Effector memory CD8-positive, alpha-beta T cell (primary cell): ENCODE measurements at regions not wholly inside any gene's neighbourhood (a gene's known extent, or its start where the extent isn't known, plus 50 kb on each side); places are given as distances from the start of the nearest gene placed in this dataset.

Experiments
- ATAC-seq: fragments of 150-1000 bp; cut with Tn5 transposase; replicated peaks from 2 replicates; pipeline ENCODE4 v1.10.0; 2021; ENCODE audit warnings: mild to moderate bottlenecking, moderate library complexity
- DNase-seq, 3 experiments: peaks; one replicate each; pipeline ENCODE4 v3.0.0; 2021
- H3K27ac Mint-ChIP-seq, 2 donors: one replicate each; pipeline ENCODE4 v1.8.0; 2022; ENCODE audit warnings: mild to moderate bottlenecking in 2 of 2, mixed read lengths in 2 of 2, moderate library complexity in 2 of 2
- H3K27me3 Mint-ChIP-seq, 2 donors: one replicate each; pipeline ENCODE4 v1.8.0; 2022; ENCODE audit warnings: mixed read lengths in 2 of 2
- H3K36me3 Mint-ChIP-seq: one replicate; pipeline ENCODE4 v1.8.0; 2022; ENCODE audit warnings: mild to moderate bottlenecking, moderate library complexity, mixed read lengths; ENCODE audit not compliant: insufficient read depth
- H3K4me1 Mint-ChIP-seq, 2 donors: one replicate each; pipeline ENCODE4 v1.8.0; 2022; ENCODE audit warnings: low read depth in 2 of 2, mixed read lengths in 2 of 2
- H3K4me3 Mint-ChIP-seq, 2 donors: one replicate each; pipeline ENCODE4 v1.8.0; 2022; ENCODE audit warnings: mild to moderate bottlenecking in 2 of 2, mixed read lengths in 2 of 2, moderate library complexity in 2 of 2
- H3K9me3 Mint-ChIP-seq, 2 donors: one replicate each; pipeline ENCODE4 v1.8.0; 2022; ENCODE audit warnings: mixed read lengths in 2 of 2

DNA sequence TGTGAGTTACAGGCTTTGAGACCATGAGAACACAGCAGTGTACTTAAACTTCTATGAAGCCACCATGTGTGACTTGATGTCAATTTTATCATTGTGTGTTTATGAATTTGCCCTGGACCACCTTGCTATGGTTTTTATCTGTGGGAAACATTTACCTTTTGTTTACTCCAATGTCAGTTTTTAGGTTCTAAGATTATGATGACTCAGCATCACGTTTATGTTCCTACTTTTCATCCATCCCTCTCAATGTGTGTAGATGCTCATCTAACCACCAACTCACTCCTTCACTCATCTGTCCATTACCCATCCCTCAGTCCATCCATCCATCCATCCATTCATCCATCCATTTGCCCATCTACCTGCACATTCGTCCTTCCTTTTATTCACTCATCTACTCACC lies 338.8 kb downstream of the MIAT start:
- no peaks in the 10 kb centered on the region for H3K9me3 Mint-ChIP-seq
- no peak overlapping the region for H3K27ac Mint-ChIP-seq
- H3K36me3 Mint-ChIP-seq = no peaks in the 10 kb centered on the region
- H3K4me1 Mint-ChIP-seq = no peaks in the 10 kb centered on the region
- no peak for DNase-seq
- ATAC-seq = no peak
- no peak overlapping the region for H3K4me3 Mint-ChIP-seq
- peaks cover 0 to 4% of the 10 kb centered on the region in 2 donors for H3K27me3 Mint-ChIP-seq

GRCh38 chr22:26998129-26998528 lies 340.7 kb downstream of the MIAT start:
- no peak overlapping the region for H3K4me3 Mint-ChIP-seq
- no peaks in the 10 kb centered on the region for H3K36me3 Mint-ChIP-seq
- no peaks in the 10 kb centered on the region for H3K4me1 Mint-ChIP-seq
- H3K9me3 Mint-ChIP-seq = no peaks in the 10 kb centered on the region
- no peak overlapping the region for H3K27ac Mint-ChIP-seq
- peaks cover 4 to 15% of the 10 kb centered on the region in 2 donors for H3K27me3 Mint-ChIP-seq
- no peak for ATAC-seq
- no peak for DNase-seq

- no peak for DNase-seq
- peaks cover 4 to 18% of the 10 kb centered on the region in 2 donors for H3K27me3 Mint-ChIP-seq
- no peaks in the 10 kb centered on the region for H3K36me3 Mint-ChIP-seq
- no peaks in the 10 kb centered on the region for H3K9me3 Mint-ChIP-seq
- H3K4me1 Mint-ChIP-seq = no peaks in the 10 kb centered on the region
- no peak for ATAC-seq
- H3K4me3 Mint-ChIP-seq = no peak overlapping the region
- no peak overlapping the region for H3K27ac Mint-ChIP-seq
These were observed 341.3 kb downstream of the MIAT start for GRCh38 chr22:26998716-26999115.

DNA sequence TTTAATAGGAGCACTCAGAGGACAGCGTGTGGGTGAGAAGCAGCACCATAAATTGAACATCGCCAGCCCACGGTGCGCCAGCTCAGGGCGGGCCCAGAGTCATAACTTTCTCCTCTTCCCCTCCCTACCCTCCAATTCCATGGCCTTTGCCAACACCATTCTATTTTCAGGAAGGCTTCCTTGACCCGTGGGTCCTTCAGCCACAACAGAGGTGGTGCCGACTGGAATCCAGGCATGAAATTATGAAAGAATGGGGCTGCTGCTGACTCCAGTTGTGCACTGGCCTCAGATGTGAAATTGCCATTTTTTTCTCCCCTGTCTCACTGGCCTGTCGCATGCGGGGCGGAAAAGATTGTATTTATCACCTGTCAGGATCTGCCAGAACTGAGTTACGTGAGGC lies 345.9 kb downstream of the MIAT start:
- Mint-ChIP-seq H3K36me3 (no peaks in the 10 kb centered on the region), H3K27me3 (peaks cover 0 to 18% of the 10 kb centered on the region in 2 donors), H3K27ac (no peak overlapping the region), H3K4me1 (no peaks in the 10 kb centered on the region), H3K4me3 (no peak overlapping the region), H3K9me3 (no peaks in the 10 kb centered on the region)
- no peak for ATAC-seq
- DNase-seq = no peak

- Mint-ChIP-seq H3K36me3 (no peaks in the 10 kb centered on the region), H3K4me1 (no peaks in the 10 kb centered on the region), H3K4me3 (no peak overlapping the region), H3K27ac (no peak overlapping the region), H3K27me3 (peaks cover 0 to 18% of the 10 kb centered on the region in 2 donors), H3K9me3 (no peaks in the 10 kb centered on the region)
- ATAC-seq = no peak
- no peak for DNase-seq
These were observed 347.0 kb downstream of the MIAT start for GRCh38 chr22:27004434-27004833.

GRCh38 chr22:27008454-27008853 lies 351.1 kb downstream of the MIAT start:
- Mint-ChIP-seq H3K9me3 (no peaks in the 10 kb centered on the region), H3K4me1 (no peaks in the 10 kb centered on the region), H3K27me3 (peaks cover 6 to 8% of the 10 kb centered on the region in 2 donors), H3K4me3 (no peak overlapping the region), H3K36me3 (no peaks in the 10 kb centered on the region), H3K27ac (no peak overlapping the region)
- DNase-seq = no peak
- no peak for ATAC-seq

DNA sequence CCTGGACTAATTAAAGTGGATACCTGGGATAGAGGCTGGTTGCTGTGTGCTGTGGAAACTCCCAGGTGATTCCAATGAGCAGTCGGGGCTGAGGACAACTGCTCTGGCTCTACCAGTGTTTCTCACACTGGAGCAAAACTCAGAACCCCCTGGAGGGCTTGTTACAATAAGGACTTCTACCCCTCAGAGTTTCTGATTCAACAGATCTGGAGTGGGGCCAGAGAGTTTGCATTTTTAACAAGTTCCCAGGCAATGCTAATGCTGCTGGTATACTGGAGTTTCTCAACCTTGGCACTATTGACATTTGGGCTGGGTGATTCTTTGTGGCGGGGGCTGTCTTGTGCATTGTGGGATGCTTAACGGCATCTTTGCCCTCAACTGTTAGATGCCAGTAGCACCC lies 353.7 kb downstream of the MIAT start:
- no peak overlapping the region for H3K27ac Mint-ChIP-seq
- no peaks in the 10 kb centered on the region for H3K9me3 Mint-ChIP-seq
- H3K4me3 Mint-ChIP-seq = no peak overlapping the region
- no peaks in the 10 kb centered on the region for H3K4me1 Mint-ChIP-seq
- no peaks in the 10 kb centered on the region for H3K36me3 Mint-ChIP-seq
- DNase-seq (no peak), ATAC-seq (no peak)
- peaks cover 6 to 7% of the 10 kb centered on the region in 2 donors for H3K27me3 Mint-ChIP-seq

- DNase-seq (no peak), ATAC-seq (no peak)
- Mint-ChIP-seq H3K4me1 (no peaks in the 10 kb centered on the region), H3K27me3 (peaks cover 6 to 7% of the 10 kb centered on the region in 2 donors), H3K36me3 (no peaks in the 10 kb centered on the region), H3K9me3 (no peaks in the 10 kb centered on the region), H3K27ac (no peak overlapping the region), H3K4me3 (no peak overlapping the region)
These were observed 354.3 kb downstream of the MIAT start for GRCh38 chr22:27011717-27012116.

DNA sequence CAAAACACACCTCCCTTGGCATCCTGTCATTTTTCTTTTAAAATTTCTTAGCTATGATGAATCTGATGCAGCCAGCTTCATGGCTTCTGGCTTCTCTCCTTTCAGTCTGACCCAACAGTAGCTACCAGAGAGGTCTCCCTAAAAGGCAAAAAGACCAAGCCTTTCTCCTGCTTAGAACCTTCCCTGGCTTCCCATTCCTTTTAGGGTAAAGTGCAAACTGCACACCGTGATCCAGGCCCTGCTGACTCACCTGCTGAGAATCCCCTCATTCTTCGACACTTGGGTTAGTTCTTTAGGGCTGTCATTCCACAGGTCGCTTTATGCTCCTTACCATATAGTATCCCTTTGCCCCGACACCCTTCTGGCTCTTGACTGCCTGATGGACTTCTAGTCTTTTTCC lies 362.4 kb downstream of the MIAT start:
- no peaks in the 10 kb centered on the region for H3K4me1 Mint-ChIP-seq
- no peak overlapping the region for H3K27ac Mint-ChIP-seq
- H3K9me3 Mint-ChIP-seq = peaks cover 0 to 4% of the 10 kb centered on the region in 2 donors
- peaks cover 43% of the 10 kb centered on the region in 2 donors for H3K27me3 Mint-ChIP-seq
- ATAC-seq (no peak), DNase-seq (no peak)
- H3K36me3 Mint-ChIP-seq = no peaks in the 10 kb centered on the region
- no peak overlapping the region for H3K4me3 Mint-ChIP-seq

- no peaks in the 10 kb centered on the region for H3K4me1 Mint-ChIP-seq
- no peak for ATAC-seq
- no peaks in the 10 kb centered on the region for H3K36me3 Mint-ChIP-seq
- no peak overlapping the region for H3K4me3 Mint-ChIP-seq
- H3K27ac Mint-ChIP-seq = no peak overlapping the region
- peaks cover 0 to 4% of the 10 kb centered on the region in 2 donors for H3K9me3 Mint-ChIP-seq
- peaks cover 53 to 62% of the 10 kb centered on the region in 2 donors for H3K27me3 Mint-ChIP-seq
- DNase-seq = no peak
These were observed 365.0 kb downstream of the MIAT start for GRCh38 chr22:27022274-27022895.

DNA sequence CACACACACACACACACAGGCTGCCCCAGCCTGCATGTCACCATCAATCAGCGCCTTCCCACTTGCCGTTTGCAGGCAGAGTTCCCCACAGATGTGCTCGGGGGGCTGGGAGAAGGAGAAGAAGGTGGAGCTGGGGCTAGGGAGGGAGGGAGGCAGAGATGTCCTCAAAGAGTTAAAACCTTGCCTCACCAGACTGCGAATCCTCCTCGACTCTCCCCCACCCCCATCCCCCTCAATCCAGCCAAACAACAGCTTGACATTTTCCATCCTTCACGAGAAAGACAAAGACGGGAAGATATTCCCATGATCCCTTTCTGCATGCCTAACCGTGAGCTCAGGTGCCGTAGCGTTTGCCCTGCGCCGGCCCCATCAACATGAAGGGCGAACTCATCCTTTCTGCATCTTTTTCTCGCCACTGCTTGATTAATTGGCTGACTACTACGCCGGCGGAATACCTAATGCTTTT lies 365.5 kb downstream of the MIAT start:
- DNase-seq = no peak
- Mint-ChIP-seq H3K4me3 (no peak overlapping the region), H3K36me3 (no peaks in the 10 kb centered on the region), H3K27me3 (peaks cover 50 to 60% of the 10 kb centered on the region in 2 donors), H3K27ac (no peak overlapping the region), H3K4me1 (no peaks in the 10 kb centered on the region), H3K9me3 (peaks cover 0 to 4% of the 10 kb centered on the region in 2 donors)
- ATAC-seq = no peak

- peaks cover 0 to 1% of the 10 kb centered on the region in 2 donors for H3K4me1 Mint-ChIP-seq
- no peak overlapping the region for H3K4me3 Mint-ChIP-seq
- H3K36me3 Mint-ChIP-seq = no peaks in the 10 kb centered on the region
- H3K27ac Mint-ChIP-seq = no peak overlapping the region
- DNase-seq = no peak
- H3K27me3 Mint-ChIP-seq = peaks cover 43 to 60% of the 10 kb centered on the region in 2 donors
- no peak for ATAC-seq
- peaks cover 0 to 1% of the 10 kb centered on the region in 2 donors for H3K9me3 Mint-ChIP-seq
These were observed 366.2 kb downstream of the MIAT start for GRCh38 chr22:27023591-27023990.

GRCh38 chr22:27024982-27025381 lies 367.6 kb downstream of the MIAT start:
- Mint-ChIP-seq H3K27ac (no peak overlapping the region), H3K36me3 (no peaks in the 10 kb centered on the region), H3K4me1 (peaks cover 0 to 1% of the 10 kb centered on the region in 2 donors), H3K27me3 (peaks cover 31 to 65% of the 10 kb centered on the region in 2 donors), H3K4me3 (no peak overlapping the region), H3K9me3 (no peaks in the 10 kb centered on the region)
- ATAC-seq (no peak), DNase-seq (no peak)

- Mint-ChIP-seq H3K4me3 (no peak overlapping the region), H3K4me1 (peaks cover 0 to 1% of the 10 kb centered on the region in 2 donors), H3K9me3 (no peaks in the 10 kb centered on the region), H3K27ac (no peak overlapping the region), H3K27me3 (peaks cover 24 to 59% of the 10 kb centered on the region in 2 donors), H3K36me3 (no peaks in the 10 kb centered on the region)
- ATAC-seq (no peak), DNase-seq (no peak)
These were observed 370.7 kb downstream of the MIAT start for GRCh38 chr22:27028093-27028492.
